ENCODE measurements at regions not wholly inside any gene's neighbourhood (a gene's known extent, or its start where the extent isn't known, plus 50 kb on each side); places are given as distances from the start of the nearest gene placed in this dataset.

- TF ChIP-seq POLR2A (IDR thresholded peaks at IDR 0.05) (no peak), CTCF (IDR thresholded peaks at IDR 0.05) (no peak)
These were observed 423.0 kb downstream of the IRS1 start for GRCh38 chr2:226376516-226377180.
